Stimulated activated naive CD8-positive, alpha-beta T cell treated with anti-CD3 and anti-CD28 coated beads, Interleukin-15, amount 100 ng/mL, for 72 hours (primary cell): ENCODE measurements at regions not wholly inside any gene's neighbourhood (a gene's known extent, or its start where the extent isn't known, plus 50 kb on each side); places are given as distances from the start of the nearest gene placed in this dataset.
A peak's percentile ranks its signal among the peaks of the same experiment; 100 is the strongest.
"Not testable (repeated sequence)": the region's sequence is repeated elsewhere in the genome, so short reads cannot be mapped to it uniquely, and the experiment has no call there.

Experiments used
- ATAC-seq: fragments of 150-1000 bp; cut with Tn5 transposase; 2 replicates; pipeline ENCODE4 v1.10.0; 2021; ENCODE audit warnings: mild to moderate bottlenecking, moderate library complexity
- DNase-seq, 2 donors: peaks; one replicate each; pipeline ENCODE4 v3.0.0; 2021 to 2022
- H3K27ac Mint-ChIP-seq, 2 donors: one replicate each; pipeline ENCODE4 v1.8.0; 2022; ENCODE audit warnings: mild to moderate bottlenecking in 2 of 2, mixed read lengths in 2 of 2, moderate library complexity in 2 of 2
- H3K27me3 Mint-ChIP-seq: one replicate; pipeline ENCODE4 v1.8.0; 2022; ENCODE audit warnings: mixed read lengths
- H3K4me1 Mint-ChIP-seq: one replicate; pipeline ENCODE4 v1.8.0; 2022; ENCODE audit warnings: mild to moderate bottlenecking, mixed read lengths
- H3K4me3 Mint-ChIP-seq, 2 donors: one replicate each; pipeline ENCODE4 v1.8.0; 2022; ENCODE audit warnings: mild to moderate bottlenecking in 2 of 2, mixed read lengths in 2 of 2, moderate library complexity in 1 of 2
- H3K9me3 Mint-ChIP-seq, 2 donors: one replicate each; pipeline ENCODE4 v1.8.0; 2022; ENCODE audit warnings: mixed read lengths in 2 of 2

- H3K27ac Mint-ChIP-seq: no peak overlapping the region
- peaks cover 0 to 7% of the 10 kb centered on the region in 2 donors for H3K9me3 Mint-ChIP-seq
- DNase-seq: no peak
- no peaks in the 10 kb centered on the region for H3K4me1 Mint-ChIP-seq
- no peak overlapping the region for H3K4me3 Mint-ChIP-seq
- no peaks in the 10 kb centered on the region for H3K27me3 Mint-ChIP-seq
- no peak for ATAC-seq
Observed at GRCh38 chr7:81887098-81888090, 117.5 kb upstream of the HGF start.

- no peak overlapping the region for H3K27ac Mint-ChIP-seq
- DNase-seq: no peak
- no peaks in the 10 kb centered on the region for H3K27me3 Mint-ChIP-seq
- no peaks in the 10 kb centered on the region for H3K4me1 Mint-ChIP-seq
- no peak for ATAC-seq
- H3K9me3 Mint-ChIP-seq: peaks cover 0 to 7% of the 10 kb centered on the region in 2 donors
- no peak overlapping the region for H3K4me3 Mint-ChIP-seq
Observed at GRCh38 chr7:81886211-81886764, 116.4 kb upstream of the HGF start.

- no peak overlapping the region for H3K4me3 Mint-ChIP-seq
- H3K4me1 Mint-ChIP-seq: no peaks in the 10 kb centered on the region
- H3K27me3 Mint-ChIP-seq: no peaks in the 10 kb centered on the region
- no peak overlapping the region for H3K27ac Mint-ChIP-seq
- ATAC-seq: no peak
- no peak for DNase-seq
- peaks cover 0 to 6% of the 10 kb centered on the region in 2 donors for H3K9me3 Mint-ChIP-seq
Observed at GRCh38 chr7:81884817-81885216, 115.0 kb upstream of the HGF start.

GRCh38 chr7:81883801-81884393, 114.0 kb upstream of the HGF start:
- H3K27ac Mint-ChIP-seq: peak overlapping the region in 1 of 2 donors; percentile 42
- no peak overlapping the region for H3K4me3 Mint-ChIP-seq
- DNase-seq (no peak), ATAC-seq (no peak)
- peaks cover 0 to 6% of the 10 kb centered on the region in 2 donors for H3K9me3 Mint-ChIP-seq
- no peaks in the 10 kb centered on the region for H3K4me1 Mint-ChIP-seq
- no peaks in the 10 kb centered on the region for H3K27me3 Mint-ChIP-seq

- H3K27me3 Mint-ChIP-seq: no peaks in the 10 kb centered on the region
- H3K4me1 Mint-ChIP-seq: no peaks in the 10 kb centered on the region
- ATAC-seq: no peak
- no peak for DNase-seq
- H3K4me3 Mint-ChIP-seq: no peak overlapping the region
- H3K27ac Mint-ChIP-seq: no peak overlapping the region
- H3K9me3 Mint-ChIP-seq: peaks cover 0 to 6% of the 10 kb centered on the region in 2 donors
Observed at GRCh38 chr7:81882086-81882485, 112.2 kb upstream of the HGF start.

- H3K27ac Mint-ChIP-seq: no peak overlapping the region
- peaks cover 3 to 6% of the 10 kb centered on the region in 2 donors for H3K9me3 Mint-ChIP-seq
- H3K27me3 Mint-ChIP-seq: no peaks in the 10 kb centered on the region
- no peak for DNase-seq
- H3K4me1 Mint-ChIP-seq: no peaks in the 10 kb centered on the region
- H3K4me3 Mint-ChIP-seq: no peak overlapping the region
- no peak for ATAC-seq
Observed at GRCh38 chr7:81877890-81878289, 108.0 kb upstream of the HGF start.

GRCh38 chr7:81873559-81873958, 103.7 kb upstream of the HGF start:
- no peaks in the 10 kb centered on the region for H3K4me1 Mint-ChIP-seq
- DNase-seq (no peak), ATAC-seq (no peak)
- no peak overlapping the region for H3K4me3 Mint-ChIP-seq
- H3K27me3 Mint-ChIP-seq: no peaks in the 10 kb centered on the region
- H3K27ac Mint-ChIP-seq: no peak overlapping the region
- H3K9me3 Mint-ChIP-seq: peaks cover 3 to 6% of the 10 kb centered on the region in 2 donors

GRCh38 chr7:81871606-81872265, 101.9 kb upstream of the HGF start:
- Mint-ChIP-seq H3K27ac (no peak overlapping the region), H3K4me1 (no peaks in the 10 kb centered on the region), H3K27me3 (no peaks in the 10 kb centered on the region), H3K9me3 (peaks cover 3 to 6% of the 10 kb centered on the region in 2 donors), H3K4me3 (no peak overlapping the region)
- no peak for ATAC-seq
- no peak for DNase-seq

- no peak for DNase-seq
- H3K9me3 Mint-ChIP-seq: peaks cover 0 to 6% of the 10 kb centered on the region in 2 donors
- no peak overlapping the region for H3K4me3 Mint-ChIP-seq
- H3K27ac Mint-ChIP-seq: no peak overlapping the region
- H3K27me3 Mint-ChIP-seq: no peaks in the 10 kb centered on the region
- no peaks in the 10 kb centered on the region for H3K4me1 Mint-ChIP-seq
- ATAC-seq: no peak
Observed at GRCh38 chr7:81870608-81871007, 100.8 kb upstream of the HGF start.

- no peak overlapping the region for H3K27ac Mint-ChIP-seq
- H3K27me3 Mint-ChIP-seq: no peaks in the 10 kb centered on the region
- H3K4me1 Mint-ChIP-seq: no peaks in the 10 kb centered on the region
- DNase-seq: no peak
- no peak for ATAC-seq
- H3K4me3 Mint-ChIP-seq: no peak overlapping the region
- H3K9me3 Mint-ChIP-seq: peaks cover 0 to 6% of the 10 kb centered on the region in 2 donors
Observed at GRCh38 chr7:81869670-81870069, 99.8 kb upstream of the HGF start.

- no peaks in the 10 kb centered on the region for H3K9me3 Mint-ChIP-seq
- no peak for ATAC-seq
- no peak overlapping the region for H3K4me3 Mint-ChIP-seq
- no peaks in the 10 kb centered on the region for H3K27me3 Mint-ChIP-seq
- DNase-seq: no peak
- no peaks in the 10 kb centered on the region for H3K4me1 Mint-ChIP-seq
- H3K27ac Mint-ChIP-seq: no peak overlapping the region
Observed at GRCh38 chr7:81865754-81866153, 95.9 kb upstream of the HGF start.

GRCh38 chr7:81859433-81859832, 89.6 kb upstream of the HGF start:
- H3K27me3 Mint-ChIP-seq: no peaks in the 10 kb centered on the region
- no peaks in the 10 kb centered on the region for H3K4me1 Mint-ChIP-seq
- H3K27ac Mint-ChIP-seq: no peak overlapping the region
- H3K9me3 Mint-ChIP-seq: peaks cover 0 to 4% of the 10 kb centered on the region in 2 donors
- no peak for DNase-seq
- ATAC-seq: no peak
- H3K4me3 Mint-ChIP-seq: no peak overlapping the region

GRCh38 chr7:81858820-81859219, 89.0 kb upstream of the HGF start:
- H3K27ac Mint-ChIP-seq, H3K9me3 Mint-ChIP-seq, H3K4me3 Mint-ChIP-seq, ATAC-seq, H3K27me3 Mint-ChIP-seq, H3K4me1 Mint-ChIP-seq, DNase-seq: not testable (repeated sequence)

GRCh38 chr7:81857385-81857784, 87.5 kb upstream of the HGF start:
- ATAC-seq: no peak
- no peaks in the 10 kb centered on the region for H3K4me1 Mint-ChIP-seq
- no peak overlapping the region for H3K27ac Mint-ChIP-seq
- H3K4me3 Mint-ChIP-seq: no peak overlapping the region
- H3K9me3 Mint-ChIP-seq: peaks cover 0 to 4% of the 10 kb centered on the region in 2 donors
- no peaks in the 10 kb centered on the region for H3K27me3 Mint-ChIP-seq
- DNase-seq: no peak

GRCh38 chr7:81854518-81854917, 84.7 kb upstream of the HGF start:
- no peak for ATAC-seq
- DNase-seq: no peak
- H3K4me1 Mint-ChIP-seq: no peaks in the 10 kb centered on the region
- no peak overlapping the region for H3K27ac Mint-ChIP-seq
- H3K9me3 Mint-ChIP-seq: peaks cover 0 to 4% of the 10 kb centered on the region in 2 donors
- H3K4me3 Mint-ChIP-seq: no peak overlapping the region
- no peaks in the 10 kb centered on the region for H3K27me3 Mint-ChIP-seq
